ENCODE measurements at regions not wholly inside any gene's neighbourhood (a gene's known extent, or its start where the extent isn't known, plus 50 kb on each side); places are given as distances from the start of the nearest gene placed in this dataset.

DNA sequence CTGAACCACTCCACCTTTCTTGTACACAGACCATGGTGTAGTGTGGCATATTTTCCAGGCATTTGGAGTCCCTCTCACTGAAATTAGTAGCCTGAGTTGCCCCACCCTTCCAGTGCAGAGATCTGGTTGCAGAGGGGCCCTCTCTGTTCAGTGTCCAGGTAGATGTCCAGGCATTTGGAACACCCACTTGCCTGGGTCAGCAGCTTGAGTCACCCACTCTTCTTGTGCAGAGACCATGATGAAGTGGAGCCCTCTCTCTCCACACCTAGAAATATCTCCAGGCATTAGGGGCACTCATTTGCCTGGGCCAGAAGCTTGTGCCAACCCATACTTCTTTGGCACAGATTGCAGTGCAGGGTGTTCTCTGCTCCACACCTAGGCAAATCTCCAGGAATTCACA lies 2733.3 kb downstream of the PCDH7 start:
- TF ChIP-seq, protein P1, sequence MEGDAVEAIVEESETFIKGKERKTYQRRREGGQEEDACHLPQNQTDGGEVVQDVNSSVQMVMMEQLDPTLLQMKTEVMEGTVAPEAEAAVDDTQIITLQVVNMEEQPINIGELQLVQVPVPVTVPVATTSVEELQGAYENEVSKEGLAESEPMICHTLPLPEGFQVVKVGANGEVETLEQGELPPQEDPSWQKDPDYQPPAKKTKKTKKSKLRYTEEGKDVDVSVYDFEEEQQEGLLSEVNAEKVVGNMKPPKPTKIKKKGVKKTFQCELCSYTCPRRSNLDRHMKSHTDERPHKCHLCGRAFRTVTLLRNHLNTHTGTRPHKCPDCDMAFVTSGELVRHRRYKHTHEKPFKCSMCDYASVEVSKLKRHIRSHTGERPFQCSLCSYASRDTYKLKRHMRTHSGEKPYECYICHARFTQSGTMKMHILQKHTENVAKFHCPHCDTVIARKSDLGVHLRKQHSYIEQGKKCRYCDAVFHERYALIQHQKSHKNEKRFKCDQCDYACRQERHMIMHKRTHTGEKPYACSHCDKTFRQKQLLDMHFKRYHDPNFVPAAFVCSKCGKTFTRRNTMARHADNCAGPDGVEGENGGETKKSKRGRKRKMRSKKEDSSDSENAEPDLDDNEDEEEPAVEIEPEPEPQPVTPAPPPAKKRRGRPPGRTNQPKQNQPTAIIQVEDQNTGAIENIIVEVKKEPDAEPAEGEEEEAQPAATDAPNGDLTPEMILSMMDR (IDR thresholded peaks at IDR 0.05): no peak
- no peak for TF ChIP-seq SIN3A (IDR thresholded peaks at IDR 0.05; ENCODE audit: borderline replicate concordance, insufficient read depth, low read depth, low read length)
- no peak for TF ChIP-seq POLR2AphosphoS5 (IDR thresholded peaks at IDR 0.05; ENCODE audit: low read depth, low read length)
- TF ChIP-seq, protein P2, sequence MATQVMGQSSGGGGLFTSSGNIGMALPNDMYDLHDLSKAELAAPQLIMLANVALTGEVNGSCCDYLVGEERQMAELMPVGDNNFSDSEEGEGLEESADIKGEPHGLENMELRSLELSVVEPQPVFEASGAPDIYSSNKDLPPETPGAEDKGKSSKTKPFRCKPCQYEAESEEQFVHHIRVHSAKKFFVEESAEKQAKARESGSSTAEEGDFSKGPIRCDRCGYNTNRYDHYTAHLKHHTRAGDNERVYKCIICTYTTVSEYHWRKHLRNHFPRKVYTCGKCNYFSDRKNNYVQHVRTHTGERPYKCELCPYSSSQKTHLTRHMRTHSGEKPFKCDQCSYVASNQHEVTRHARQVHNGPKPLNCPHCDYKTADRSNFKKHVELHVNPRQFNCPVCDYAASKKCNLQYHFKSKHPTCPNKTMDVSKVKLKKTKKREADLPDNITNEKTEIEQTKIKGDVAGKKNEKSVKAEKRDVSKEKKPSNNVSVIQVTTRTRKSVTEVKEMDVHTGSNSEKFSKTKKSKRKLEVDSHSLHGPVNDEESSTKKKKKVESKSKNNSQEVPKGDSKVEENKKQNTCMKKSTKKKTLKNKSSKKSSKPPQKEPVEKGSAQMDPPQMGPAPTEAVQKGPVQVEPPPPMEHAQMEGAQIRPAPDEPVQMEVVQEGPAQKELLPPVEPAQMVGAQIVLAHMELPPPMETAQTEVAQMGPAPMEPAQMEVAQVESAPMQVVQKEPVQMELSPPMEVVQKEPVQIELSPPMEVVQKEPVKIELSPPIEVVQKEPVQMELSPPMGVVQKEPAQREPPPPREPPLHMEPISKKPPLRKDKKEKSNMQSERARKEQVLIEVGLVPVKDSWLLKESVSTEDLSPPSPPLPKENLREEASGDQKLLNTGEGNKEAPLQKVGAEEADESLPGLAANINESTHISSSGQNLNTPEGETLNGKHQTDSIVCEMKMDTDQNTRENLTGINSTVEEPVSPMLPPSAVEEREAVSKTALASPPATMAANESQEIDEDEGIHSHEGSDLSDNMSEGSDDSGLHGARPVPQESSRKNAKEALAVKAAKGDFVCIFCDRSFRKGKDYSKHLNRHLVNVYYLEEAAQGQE (IDR thresholded peaks at IDR 0.05; ENCODE audit: insufficient read depth in 1 of 2, low read depth in 2 of 2, low read length in 1 of 2): no peak

Measured in Panc1 (cell line).